ENCODE measurements at regions not wholly inside any gene's neighbourhood (a gene's known extent, or its start where the extent isn't known, plus 50 kb on each side); places are given as distances from the start of the nearest gene placed in this dataset.

GRCh38 chr14:94717808-94718207 is 52.1 kb downstream of the GSC start:
- DNase-seq (ENCODE audit: low read depth) = no peak

GRCh38 chr14:94716976-94717375 is 52.9 kb downstream of the GSC start:
- DNase-seq (ENCODE audit: low read depth) = no peak

GRCh38 chr14:94713115-94713514 is 56.8 kb downstream of the GSC start:
- no peak for DNase-seq (ENCODE audit: low read depth)

DNA sequence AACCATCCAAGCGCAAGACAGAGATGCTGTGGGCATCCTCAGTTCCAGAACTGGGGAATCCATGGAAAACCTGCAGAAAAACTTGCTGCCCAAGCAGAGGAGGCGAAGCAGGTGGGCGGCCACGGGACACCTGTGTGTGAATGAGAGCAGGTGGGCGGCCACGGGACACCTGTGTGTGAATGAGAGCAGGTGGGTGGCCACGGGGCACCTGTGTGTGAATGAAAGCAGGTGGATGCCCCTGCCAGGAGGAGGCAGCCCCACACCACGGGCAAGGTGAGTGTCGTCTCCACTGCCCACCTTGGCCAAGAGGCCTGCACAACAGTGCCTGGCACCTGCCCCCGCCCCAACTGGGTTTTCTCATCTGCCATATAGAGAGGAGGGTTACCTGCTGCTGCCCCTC is 59.2 kb downstream of the GSC start:
- DNase-seq (ENCODE audit: low read depth) = no peak

DNA sequence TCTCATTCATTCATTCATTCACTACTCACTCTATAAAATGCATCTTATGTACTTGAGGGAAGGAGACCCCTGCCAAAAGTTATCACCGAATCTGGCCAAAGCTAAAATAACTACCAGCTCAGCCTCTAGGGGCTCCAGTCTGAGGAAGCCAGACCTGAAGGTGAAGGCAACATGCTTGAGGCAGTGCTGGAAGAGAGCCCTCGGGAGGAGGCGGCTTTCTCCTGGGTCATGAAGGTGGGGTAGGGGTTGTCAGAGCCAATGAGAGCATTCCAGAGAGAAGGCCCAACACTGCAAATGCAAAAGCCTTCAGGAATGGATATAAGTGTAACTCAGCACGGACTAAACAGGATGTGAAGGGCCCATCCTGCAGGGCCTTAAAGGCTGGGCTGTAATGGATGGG is 62.4 kb downstream of the GSC start:
- DNase-seq (ENCODE audit: low read depth) = no peak

DNA sequence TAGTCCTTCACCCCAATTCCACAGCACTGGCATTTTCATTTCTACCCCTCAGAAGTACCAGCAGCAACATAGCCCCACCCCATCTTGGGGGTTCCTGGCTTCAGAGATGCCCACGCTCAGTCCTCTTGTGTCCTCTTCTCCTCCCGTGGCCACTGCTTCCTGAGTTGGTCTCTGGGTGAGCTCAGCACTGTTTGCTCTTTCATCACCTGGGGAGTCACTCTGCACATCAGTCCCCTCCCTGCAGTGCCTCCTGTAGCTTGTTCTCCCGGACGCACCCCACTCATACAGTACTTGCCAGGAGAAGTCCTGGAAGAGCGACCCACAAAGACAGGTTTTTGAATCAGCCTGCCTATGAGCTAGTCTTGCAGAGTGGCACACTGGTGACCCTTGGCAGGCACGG is 63.8 kb downstream of the GSC start:
- DNase-seq (ENCODE audit: low read depth) = no peak

DNA sequence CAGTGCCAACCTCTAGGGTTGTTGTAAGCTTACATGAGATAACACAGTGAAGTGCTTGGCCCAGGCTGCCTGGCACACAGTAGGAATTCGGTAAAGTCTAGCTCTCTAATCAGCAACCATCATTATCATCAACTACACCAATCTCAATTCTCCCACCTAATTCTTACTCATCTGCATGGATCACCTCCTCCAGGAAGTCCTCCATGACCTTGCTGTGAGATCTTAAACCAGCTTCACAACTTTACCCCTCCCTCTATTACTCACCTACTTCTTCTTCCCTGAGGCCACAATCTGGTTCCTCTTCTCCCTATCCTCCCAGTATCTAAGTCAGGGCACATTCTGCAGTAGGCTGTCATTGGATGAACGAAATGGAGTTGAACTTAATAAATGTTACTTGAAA is 67.3 kb downstream of the GSC start:
- DNase-seq (ENCODE audit: low read depth) = no peak

GRCh38 chr14:94701861-94702370 is 68.0 kb downstream of the GSC start:
- no peak for DNase-seq (ENCODE audit: low read depth)

- DNase-seq (ENCODE audit: low read depth) = no peak
These were observed 69.6 kb downstream of the GSC start for GRCh38 chr14:94700336-94700735.

- no peak for DNase-seq (ENCODE audit: low read depth)
These were observed 70.1 kb downstream of the GSC start for GRCh38 chr14:94699831-94700230.

GRCh38 chr14:94697773-94698556 is 71.9 kb downstream of the GSC start:
- DNase-seq (ENCODE audit: low read depth) = no peak

DNA sequence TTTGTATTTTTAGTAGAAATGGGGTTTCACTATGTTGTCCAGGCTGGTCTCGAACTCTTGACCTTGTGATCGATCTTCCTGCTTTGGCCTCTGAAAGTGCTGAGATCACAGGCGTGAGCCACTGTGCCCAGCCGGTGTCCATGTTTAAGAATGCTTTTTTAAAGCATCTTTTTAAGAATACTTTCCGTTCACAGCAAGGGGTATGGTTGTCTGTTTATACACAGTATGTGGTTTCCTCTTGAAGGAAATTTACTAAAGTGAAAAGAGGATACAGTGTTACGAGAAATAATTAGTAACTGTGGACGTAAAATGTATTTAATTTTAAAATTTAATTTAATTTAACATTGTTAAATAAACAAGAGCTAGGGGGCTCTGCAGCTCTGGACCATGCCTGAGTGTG is 73.4 kb downstream of the GSC start:
- DNase-seq (ENCODE audit: low read depth) = no peak

DNA sequence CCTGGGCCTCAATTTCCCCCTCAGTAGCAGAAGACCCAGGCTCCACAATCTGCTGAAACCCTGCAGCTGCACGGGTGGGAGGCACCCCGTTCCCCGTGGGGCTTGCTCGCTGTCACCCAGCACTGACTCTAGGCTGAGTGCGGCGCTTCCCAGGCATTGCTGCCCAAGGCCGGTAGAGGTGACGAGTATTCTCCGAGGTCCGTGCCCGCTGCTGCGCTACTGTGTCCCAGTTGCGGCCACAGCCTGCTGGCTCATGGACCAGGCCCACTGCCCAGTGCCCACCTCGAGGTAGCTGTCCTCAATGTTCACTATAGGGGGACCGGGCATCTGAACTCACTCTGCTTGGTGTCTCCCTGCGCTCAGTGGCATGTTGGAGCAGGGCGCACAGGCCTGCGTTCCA is 74.7 kb downstream of the GSC start:
- DNase-seq (ENCODE audit: low read depth) = no peak

DNA sequence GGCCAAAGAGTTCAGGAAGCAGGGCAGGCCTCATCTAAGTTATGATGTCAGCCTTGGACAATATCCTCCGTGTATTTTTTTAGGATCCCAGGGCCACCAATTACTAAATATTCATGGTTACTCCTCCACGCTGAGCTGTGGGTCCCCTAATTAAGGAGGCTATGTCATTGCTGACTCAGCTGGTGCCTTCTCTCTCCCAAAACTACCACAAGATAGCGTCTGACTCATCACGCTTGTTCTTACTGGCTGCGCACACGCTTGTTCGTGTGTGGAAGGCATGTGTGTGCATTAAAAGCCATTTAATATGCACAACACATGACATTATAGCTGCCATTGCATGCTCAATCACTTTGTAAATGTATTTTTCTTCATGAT is 78.3 kb downstream of the GSC start:
- no peak for DNase-seq (ENCODE audit: low read depth)

DNA sequence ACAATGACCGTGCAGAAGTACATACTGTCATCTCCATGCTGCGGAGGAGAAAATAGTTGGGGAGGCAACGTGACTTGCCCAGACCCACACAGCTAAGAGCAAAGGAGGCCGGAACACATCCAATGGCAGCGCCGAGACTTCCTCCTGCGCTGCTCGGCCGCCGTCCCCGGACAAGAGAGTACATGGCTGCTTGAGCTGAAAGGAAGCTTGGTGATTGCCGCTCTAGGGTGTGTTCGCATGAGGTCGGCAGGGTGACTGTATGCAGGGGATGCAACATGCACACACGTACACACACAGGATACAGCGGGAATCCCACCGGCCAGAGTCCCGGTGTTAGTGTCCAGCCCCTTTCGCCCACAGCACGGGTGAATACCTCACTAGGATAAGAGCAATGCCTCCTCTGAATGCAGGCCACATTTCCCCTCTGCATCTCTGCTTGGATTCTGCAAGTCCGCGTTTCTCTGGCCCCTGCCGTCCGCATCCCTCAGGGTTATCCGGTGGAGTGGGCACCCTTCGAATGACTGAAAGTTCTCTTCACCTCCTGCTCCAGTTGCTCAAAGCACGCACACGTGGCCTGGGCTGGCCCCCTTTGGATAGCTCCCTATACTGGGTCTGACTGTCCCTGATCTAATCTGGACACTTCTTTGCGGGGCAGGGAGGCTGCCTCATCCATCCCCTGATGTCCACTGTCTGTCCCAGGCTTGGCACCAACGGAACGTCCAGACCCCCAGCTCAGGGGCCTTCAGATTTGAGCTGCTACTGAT is 78.8 kb downstream of the GSC start:
- DNase-seq (ENCODE audit: low read depth) = no peak

GRCh38 chr14:94690486-94690885 is 78.3 kb downstream of the SERPINA3 start:
- DNase-seq (ENCODE audit: low read depth) = no peak

DNA sequence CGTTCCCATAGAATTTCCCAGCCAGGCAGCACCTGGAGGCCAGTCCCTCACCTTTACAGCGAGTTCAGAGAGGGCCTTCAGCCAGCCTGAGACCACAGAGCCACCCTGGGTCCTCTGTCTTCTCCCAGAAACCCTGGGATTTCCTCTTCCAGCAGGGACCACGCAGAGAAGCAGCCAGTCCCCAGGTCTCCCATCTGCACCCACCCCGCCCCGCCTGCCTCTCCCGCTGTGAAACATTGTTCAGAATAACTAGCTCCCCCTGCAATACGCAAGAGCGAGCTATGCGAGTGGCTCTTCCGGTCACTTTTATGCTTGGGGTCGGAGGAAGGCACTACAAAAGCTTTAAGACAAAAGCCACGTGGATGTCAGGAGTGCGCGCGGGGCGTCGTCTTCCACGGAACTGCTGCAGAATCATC is 77.8 kb downstream of the SERPINA3 start:
- DNase-seq (ENCODE audit: low read depth) = no peak

- DNase-seq (ENCODE audit: low read depth) = peak; percentile 18
These were observed 77.2 kb downstream of the SERPINA3 start for GRCh38 chr14:94689218-94689984.

GRCh38 chr14:94686511-94687160 is 74.4 kb downstream of the SERPINA3 start:
- no peak for DNase-seq (ENCODE audit: low read depth)

- DNase-seq (ENCODE audit: low read depth) = no peak
These were observed 73.7 kb downstream of the SERPINA3 start for GRCh38 chr14:94685681-94686485.

DNA sequence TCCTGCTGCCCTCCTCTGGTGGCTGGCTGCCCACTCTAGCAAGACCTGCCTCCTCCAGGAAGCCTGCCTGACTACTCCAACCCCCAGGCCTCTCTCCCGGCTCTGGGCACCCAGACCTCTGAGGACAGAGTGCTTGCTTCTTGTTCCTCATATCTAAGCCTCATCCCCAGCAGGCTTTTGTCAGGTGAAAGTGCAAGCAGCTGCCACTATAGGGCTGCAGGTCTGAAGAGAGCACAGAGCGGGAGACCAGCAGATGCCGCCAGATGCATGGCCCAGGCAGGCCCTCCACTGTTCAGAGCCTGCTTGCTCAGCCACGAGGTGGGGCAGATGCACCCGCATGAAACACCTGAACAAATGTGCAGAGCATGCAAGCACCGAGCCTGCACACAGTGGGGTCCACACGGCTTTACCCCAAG is 73.0 kb downstream of the SERPINA3 start:
- DNase-seq (ENCODE audit: low read depth) = no peak
